HG03196 (cell line): ENCODE measurements at regions not wholly inside any gene's neighbourhood (a gene's known extent, or its start where the extent isn't known, plus 50 kb on each side); places are given as distances from the start of the nearest gene placed in this dataset.

ENCODE experiments used
- ATAC-seq: cut with Tn5 transposase; IDR thresholded peaks from one replicate; pipeline ENCODE4 v1.9.1; 2021; ENCODE audit not compliant: unreplicated experiment

DNA sequence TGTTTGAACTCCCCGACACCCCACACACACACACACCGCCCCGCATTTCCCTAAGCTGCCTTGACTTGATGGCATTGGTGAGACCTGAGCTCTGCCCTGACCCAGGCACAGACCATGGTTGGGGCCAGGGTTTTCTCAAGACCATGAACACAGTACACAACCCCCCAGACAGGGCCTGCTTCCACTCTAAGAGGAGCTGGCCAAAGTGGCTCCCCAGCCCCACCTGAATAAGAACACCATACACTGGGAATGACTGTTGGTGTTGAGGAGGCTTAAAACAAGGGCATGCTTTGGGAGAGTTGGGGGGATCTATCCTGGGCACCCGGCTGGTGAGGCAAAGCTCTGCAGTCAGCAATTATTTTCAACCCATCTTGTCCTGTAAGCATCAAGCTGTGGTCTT, 77.6 kb upstream of the SYT6 start:
- ATAC-seq = no peak

DNA sequence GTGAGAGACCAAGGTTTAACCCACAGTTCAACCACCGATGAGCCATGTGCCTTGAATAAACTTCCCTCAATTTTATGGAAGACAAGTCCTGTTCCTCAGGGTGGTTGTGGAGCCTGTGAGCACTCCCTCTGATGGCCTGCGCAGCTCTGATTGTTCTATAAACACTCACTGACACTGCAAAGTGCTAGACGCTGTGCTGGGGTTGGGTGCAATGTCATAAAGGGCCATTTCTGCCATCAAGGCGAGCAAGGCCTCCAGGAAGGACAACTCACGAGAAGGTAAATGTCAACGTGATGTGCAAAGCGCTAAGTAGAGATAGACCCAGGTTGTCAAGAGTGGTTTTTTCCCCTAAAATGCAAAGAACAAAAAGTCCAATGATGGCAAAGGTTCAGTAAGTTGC, 75.7 kb upstream of the SYT6 start:
- ATAC-seq = no peak

DNA sequence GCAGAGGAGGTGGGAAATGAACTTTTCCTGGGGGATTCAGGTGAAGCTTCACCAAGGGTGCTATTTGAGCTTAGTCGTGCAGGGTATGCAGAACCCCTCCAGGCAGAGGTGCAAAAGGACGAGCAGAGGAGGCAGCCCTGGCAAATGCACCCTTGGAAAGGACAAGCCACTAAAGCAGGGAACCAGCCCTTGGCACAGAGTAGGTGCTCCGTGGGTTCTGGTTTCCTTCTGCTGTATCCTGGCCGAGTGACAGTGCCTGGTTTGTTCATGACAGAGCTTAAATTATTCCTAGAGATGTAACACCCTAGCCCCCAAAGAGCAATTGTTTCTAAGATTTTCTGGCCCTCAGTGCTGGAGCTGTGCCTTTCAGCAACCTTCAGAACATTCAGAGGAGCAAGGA, 73.4 kb upstream of the SYT6 start:
- ATAC-seq = no peak

DNA sequence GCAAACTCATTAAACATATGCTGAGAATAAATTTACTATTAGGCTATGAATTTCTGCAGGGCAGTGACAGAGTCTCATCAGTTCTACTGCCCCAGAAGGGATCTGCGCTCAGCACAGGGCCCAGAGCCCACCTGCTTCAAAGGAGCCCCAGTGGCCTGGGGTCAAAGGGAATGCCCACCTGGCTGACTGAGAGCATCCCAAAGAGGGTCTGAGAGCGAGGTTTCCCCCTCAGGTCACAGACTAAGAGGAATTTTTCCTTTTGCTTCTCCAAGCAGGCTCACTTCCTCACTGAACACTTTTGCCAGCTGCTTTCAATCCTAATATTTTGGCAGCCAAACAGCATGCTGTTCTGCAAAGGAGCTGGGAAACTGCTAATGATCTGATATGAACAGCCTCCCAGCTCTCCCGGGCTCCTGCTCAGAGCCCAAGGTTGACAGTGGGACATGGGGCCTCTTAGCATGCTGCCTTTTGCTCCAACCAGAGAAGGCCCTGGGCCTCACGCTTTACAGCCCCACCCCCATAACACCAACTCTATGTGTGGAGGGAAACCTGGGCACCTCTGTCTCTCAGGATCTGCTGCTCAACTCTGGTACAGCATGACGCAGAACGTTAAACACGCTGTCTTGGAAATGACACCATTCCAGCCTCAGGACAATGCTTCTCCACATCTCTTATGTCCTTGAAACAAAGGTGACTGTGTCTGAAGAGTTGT, 70.7 kb upstream of the SYT6 start:
- ATAC-seq = no peak

DNA sequence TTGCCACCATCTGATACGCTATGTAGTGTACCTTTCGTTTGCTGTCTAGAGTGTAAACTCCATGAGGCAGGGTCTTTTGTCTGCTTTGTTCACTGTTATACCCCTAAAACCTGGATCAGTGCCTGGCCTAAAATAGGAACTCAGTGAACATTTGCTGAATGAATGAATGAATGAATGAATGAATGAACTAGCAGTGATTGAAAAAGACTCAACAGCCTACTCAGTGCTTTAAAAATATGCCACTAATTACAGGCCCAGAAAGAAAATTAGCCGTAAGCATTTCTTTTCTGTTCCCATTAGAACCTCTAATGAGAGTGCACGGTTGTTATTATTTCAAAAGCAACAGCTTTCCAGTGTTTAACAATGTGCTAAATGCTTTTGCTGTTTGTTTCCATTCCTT, 69.3 kb upstream of the SYT6 start:
- no peak for ATAC-seq

DNA sequence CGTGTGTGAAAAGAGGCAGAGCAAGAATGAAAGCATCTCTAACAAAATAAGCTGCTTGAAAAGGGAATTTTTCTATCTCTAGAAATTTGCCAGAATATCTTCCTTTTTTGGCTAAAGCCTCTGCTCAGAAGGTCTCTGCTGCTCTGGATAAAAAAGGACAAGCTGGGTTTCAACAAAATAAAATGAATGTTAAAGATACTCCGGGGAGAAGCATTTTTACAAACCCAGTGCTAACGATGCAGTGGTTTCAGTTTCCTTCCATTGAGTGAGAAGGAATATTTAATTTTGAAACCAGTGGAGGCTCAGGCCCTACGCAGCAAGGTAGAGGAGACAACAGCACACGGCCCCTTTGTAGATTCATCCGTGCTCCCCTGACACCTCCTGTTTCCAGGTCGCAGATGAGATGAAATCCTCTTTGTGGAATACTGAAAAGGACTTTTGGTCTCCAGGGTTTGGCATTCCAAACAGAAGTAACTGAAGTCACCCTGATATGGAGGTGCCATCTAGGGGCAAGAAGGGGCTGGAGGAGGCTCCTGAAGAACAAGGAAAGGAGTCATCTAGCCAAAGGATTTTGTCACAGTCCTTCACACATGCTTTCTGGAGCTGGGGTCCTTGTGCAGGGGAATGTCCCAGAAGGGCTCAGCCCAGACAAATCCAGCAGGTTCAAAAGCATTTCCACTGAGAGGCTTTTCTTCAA, 65.7 kb upstream of the SYT6 start:
- ATAC-seq = no peak

DNA sequence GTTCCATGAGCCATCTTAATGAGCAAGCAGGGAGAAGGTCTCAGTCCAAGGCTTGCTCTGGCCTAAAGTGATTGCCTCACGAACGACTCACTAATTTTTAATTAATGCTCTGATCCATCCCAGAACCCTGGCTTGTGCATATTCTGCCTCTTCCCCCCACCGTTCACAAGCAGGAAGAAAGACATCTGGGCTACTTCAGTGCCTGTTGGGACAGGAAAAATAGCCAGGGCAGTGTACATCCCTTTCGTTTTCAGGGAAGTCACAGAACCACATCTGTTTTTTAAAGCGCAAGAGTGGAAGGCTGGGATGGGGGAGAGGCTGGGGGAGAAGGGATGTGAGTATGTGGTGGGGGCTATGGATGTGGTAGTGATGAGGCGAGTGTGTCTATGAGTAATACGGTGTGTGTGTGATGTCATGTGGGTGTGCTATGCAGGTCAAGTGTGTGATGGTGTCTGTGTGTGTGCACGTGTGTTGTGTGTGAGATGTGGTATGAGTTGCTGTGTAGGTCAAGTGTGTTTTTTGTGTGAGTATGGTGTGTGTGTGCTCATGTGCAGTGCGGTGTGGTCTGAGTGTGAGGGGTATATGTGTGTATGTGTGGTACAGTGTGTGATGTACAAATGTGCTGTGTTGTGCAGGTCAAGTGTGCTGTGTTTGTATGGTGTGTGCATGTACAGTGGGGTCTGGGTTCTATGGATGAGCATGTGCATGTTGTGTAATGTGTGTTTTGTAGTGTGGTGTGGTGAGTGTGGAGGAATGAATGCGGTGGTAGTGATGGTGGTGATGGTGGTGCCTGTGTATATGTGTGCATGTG, 64.9 kb upstream of the SYT6 start:
- ATAC-seq = no peak

DNA sequence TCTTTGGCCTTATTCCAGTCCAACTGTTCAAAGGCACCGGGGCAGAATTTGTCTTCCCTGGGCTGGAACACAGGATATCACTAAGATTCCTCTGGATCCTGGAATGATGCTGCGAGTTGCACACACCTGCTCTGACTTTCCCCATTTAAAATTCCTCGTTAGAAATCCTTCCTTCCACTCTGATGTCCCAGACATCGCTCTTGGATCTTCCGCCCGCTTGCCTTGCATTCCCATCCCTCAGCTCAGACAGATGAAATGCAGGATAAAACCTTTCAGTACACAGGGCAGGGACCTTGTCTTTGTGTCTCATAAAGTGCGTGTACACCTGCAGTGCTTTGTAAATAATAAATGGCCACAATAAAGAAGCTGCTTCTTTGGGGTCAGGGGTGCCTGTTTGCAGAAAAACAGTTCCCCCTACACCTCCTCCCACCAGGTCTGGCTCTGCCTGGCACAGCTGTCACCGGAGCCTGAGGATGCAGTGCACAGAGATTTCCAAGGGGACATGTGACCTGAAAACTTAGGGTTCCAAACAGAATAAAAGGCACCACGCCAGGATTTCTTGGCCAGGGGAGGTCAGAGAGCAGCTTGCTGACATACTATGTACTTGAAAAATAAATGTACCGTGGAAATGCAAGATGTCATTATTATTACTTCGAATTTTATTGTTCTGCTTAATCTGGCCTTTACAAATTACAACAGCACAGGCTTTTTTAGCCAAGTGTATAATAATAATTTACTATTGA, 62.9 kb upstream of the SYT6 start:
- ATAC-seq = no peak

DNA sequence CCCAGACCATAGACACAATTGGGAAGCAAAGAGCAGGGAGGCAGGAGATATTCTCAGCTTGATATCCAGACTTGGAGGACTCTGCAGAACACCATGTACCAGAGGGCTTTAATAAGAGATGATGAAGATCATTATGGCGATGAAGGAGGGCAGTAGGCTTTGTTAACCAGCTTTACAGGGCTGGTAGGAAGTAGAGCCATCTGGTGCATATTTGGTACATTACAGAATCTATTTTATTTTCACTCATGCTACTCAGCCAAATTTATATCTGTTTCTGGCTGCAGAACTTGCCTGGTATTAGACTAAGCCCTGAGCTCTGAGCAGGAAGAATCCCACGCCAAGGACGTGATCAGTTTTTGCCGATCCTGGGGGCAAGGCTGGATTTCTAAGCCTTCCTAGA, 61.8 kb upstream of the SYT6 start:
- no peak for ATAC-seq

DNA sequence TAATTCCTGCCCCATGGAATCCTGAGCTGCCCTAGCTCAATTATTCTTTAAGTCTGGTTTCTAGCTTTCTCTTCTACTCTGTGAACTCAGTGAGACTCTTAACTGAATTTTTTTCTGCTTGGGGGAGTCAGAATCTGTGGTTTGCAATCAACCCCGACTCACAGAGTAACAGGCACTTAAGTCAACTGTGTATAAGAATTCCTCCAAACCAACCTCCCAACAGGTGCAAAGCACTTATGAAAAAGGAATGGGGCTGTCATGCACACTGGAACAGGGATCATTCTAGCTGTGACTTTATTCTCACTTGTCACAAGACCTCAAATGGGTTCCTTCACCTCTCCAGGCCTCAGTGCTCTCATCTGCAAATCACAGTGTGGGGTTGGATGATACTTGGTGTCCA, 60.3 kb upstream of the SYT6 start:
- ATAC-seq = no peak

DNA sequence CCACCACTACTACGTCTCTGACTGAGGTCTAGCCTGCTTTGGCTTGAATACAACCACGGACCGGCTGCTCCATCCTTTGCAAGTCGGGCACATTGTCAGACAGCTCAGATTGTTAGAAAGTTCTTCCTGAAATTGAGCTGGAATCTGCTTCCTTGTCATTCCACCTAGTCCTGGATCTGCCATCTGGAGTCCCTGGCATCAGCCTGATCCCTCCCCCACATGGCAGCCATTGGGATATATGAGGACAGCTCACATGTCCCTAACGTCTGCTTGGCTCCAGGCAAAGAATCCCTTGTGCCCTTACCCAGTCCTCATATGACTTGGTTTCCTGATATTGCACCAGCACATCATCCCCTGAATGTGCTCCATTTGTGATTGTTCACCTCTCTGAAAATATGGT, 56.3 kb upstream of the SYT6 start:
- no peak for ATAC-seq

DNA sequence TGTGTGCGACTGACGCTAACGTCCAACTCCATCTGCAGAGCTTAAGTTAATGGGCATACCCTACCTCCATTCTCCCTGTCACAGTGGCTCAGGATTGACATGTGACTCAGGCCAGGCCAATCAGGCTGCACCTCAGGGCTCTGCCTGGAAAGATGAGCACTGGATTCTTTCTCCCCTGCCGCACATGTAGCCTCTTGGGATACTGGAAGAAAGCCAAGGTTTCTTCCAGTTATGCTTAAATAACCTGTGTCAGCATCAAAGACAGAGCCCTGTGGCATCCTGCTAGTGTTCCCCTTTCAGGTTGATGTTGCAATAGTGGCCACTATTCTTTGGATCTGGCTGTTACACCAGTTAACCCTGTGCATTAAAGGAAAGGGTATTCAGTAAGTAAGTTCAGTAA, 55.0 kb upstream of the SYT6 start:
- ATAC-seq = no peak

DNA sequence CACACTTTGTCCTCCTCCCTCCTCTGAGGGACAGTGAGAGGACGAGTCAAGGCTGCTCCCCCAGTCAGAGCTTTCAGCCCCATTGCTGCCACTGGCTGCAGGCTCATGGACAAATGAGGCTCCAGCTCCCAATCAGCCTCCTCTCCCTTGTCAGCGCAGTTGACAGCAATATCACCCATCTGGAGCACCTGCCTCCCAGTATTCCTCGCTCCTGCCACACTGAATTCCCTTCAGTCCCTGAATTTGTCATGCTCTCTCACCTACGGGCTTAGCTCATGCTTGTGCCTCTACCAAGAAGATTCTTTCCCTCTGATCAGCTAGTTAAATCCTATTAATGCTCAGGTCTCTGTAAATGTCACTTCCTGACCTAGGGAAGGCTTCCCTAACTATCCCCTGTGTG, 54.4 kb upstream of the SYT6 start:
- no peak for ATAC-seq

DNA sequence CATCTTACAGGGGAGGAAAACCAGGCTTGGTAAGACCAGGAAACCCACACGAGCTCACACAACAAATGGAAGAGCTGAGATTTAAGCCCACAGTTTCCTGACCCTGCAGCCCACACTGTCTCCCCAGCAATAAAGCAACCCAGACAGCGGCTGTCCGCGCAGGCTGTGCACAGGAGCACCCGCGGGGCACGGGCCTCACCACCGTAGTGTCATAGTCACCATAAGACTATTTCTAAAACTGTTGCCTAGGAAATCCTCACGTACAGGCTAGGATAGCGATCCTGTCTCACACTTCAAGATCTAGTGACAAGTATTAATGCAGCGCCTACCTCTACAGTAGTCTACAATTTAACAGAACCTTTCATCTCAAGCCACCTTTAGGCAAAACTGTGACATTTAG, 54.0 kb upstream of the SYT6 start:
- no peak for ATAC-seq

DNA sequence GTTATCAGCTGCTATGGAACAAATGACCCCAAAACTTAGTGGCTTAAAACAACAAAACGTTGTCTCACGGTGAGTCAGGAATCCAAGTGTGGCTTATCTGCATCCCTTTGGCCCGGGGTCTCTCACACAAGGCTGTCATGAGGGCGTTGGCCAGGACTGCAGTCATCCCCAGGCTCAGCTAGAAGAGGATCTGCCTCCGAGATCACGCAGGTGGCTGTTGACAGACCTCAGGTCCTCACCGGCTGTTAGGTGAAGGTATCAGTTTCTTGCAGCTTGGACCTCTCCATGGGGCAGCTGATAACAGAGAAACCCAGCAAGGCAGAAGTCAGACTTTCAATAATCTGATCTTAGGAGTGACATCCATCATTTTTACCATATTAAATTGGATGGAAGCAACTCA, 52.7 kb upstream of the SYT6 start:
- no peak for ATAC-seq

DNA sequence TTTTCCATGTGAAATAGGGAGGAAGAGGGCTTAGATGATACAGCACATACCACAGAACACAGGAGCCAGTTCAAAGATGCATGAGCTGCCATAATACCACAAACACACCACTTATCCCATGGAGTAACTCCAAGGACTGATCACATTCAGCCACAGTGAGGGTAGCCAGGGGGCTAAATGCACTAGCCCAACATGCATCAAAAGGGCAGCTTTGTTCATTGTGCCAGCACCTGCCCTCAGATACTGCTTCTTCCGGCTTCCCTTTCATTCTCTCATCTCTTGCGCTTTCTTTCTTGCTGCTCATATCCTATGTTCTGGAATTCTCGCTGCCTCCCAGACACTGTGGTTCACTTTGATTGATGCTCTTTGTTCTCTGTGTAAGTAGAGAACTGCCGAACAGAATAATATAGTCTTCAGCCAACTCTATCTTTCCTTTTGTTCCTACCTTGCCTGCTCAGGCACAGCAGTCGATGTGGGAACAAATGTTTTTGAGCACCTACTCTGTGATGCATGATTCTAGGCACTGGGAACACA, 50.0 kb upstream of the SYT6 start:
- ATAC-seq = no peak
